Gastrocnemius medialis (tissue), 4 donors: ENCODE measurements at regions not wholly inside any gene's neighbourhood (a gene's known extent, or its start where the extent isn't known, plus 50 kb on each side); places are given as distances from the start of the nearest gene placed in this dataset.

Experiments
- POLR2A ChIP-seq, 2 donors: fragments of 450-650 bp; IDR thresholded peaks; one replicate each; pipeline ENCODE4 v1.6.1; 2017; ENCODE audit warnings: antibody characterized with exemption in 2 of 2, mild to moderate bottlenecking in 2 of 2, moderate library complexity in 2 of 2
- TF ChIP-seq, protein P1 (sequence below), 5 experiments: fragments of 450-650 bp in 3 of 5; fragments of 200-600 bp in 2 of 5; sonication (generic) in 2 of 5; IDR thresholded peaks in 4 of 5; conservative IDR thresholded peaks in 1 of 5; 1 replicate in 4 of 5; 2 replicates in 1 of 5; pipeline ENCODE4 v1.5.1; 2016 to 2019; ENCODE audit warnings: antibody characterized with exemption in 5 of 5, mild to moderate bottlenecking in 3 of 5, moderate library complexity in 3 of 5

DNA sequence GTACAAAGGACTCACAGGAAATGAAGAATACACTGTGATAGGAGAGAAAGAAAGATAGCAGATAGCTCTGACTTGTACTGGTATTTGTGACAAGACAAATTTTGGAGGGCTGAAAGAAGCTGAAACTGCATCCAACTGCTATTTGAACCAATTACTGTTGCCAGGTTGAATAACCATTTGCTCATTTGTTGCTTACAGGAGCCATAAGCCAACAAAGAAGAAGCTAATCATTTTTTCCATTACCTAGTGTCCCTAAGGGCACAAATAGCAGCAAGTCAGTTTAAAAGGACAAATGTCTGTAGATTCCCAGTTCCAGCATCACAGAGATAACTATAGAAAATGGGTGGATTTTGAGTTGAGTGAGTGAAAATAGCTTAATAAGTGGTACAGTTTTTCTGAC lies 376.9 kb upstream of the ARPP21 start:
- TF ChIP-seq, protein P1, sequence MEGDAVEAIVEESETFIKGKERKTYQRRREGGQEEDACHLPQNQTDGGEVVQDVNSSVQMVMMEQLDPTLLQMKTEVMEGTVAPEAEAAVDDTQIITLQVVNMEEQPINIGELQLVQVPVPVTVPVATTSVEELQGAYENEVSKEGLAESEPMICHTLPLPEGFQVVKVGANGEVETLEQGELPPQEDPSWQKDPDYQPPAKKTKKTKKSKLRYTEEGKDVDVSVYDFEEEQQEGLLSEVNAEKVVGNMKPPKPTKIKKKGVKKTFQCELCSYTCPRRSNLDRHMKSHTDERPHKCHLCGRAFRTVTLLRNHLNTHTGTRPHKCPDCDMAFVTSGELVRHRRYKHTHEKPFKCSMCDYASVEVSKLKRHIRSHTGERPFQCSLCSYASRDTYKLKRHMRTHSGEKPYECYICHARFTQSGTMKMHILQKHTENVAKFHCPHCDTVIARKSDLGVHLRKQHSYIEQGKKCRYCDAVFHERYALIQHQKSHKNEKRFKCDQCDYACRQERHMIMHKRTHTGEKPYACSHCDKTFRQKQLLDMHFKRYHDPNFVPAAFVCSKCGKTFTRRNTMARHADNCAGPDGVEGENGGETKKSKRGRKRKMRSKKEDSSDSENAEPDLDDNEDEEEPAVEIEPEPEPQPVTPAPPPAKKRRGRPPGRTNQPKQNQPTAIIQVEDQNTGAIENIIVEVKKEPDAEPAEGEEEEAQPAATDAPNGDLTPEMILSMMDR (IDR thresholded peaks at IDR 0.05 in 4 of 5, conservative IDR thresholded peaks at IDR 0.05 in 1 of 5), result no peak
- TF ChIP-seq POLR2A (IDR thresholded peaks at IDR 0.05), result no peak
